SK-N-SH treated with all-trans-retinoic acid at 6 μM for 48 hours (cell line): ENCODE measurements at regions not wholly inside any gene's neighbourhood (a gene's known extent, or its start where the extent isn't known, plus 50 kb on each side); places are given as distances from the start of the nearest gene placed in this dataset.

Experiments used
- ATAC-seq: fragments of 200-7000 bp; cut with Tn5 transposase; 3 replicates; pipeline ENCODE4 v1.9.1; 2020; ENCODE audit warnings: mild to moderate bottlenecking, moderate library complexity
- ARNTL ChIP-seq: fragments of 450-650 bp; formaldehyde crosslinking; IDR thresholded peaks from 2 replicates; pipeline ENCODE4 v1.5.0; 2020; ENCODE audit warnings: low read depth, mild to moderate bottlenecking, moderate library complexity, borderline replicate concordance
- BACH2 ChIP-seq: fragments of 250-450 bp; sonication (Bioruptor Pico); IDR thresholded peaks from 2 replicates; pipeline ENCODE4 v1.9.0; 2021; ENCODE audit warnings: mild to moderate bottlenecking, borderline replicate concordance
- CREB5 ChIP-seq: fragments of 250-450 bp; sonication (Bioruptor Pico); IDR thresholded peaks from 2 replicates; pipeline ENCODE4 v1.5.1; 2020; ENCODE audit warnings: low read depth, mild to moderate bottlenecking, moderate library complexity
- CSDC2 ChIP-seq: fragments of 250-450 bp; sonication (Bioruptor Pico); IDR thresholded peaks from 2 replicates; pipeline ENCODE4 v1.5.0; 2020; ENCODE audit warnings: mild to moderate bottlenecking, moderate library complexity
- ESRRG ChIP-seq: fragments of 250-450 bp; sonication (Bioruptor Pico); IDR thresholded peaks from 2 replicates; pipeline ENCODE4 v1.6.1; 2021; ENCODE audit warnings: mild to moderate bottlenecking
- GLIS3 ChIP-seq: fragments of 250-450 bp; sonication (Bioruptor Pico); IDR thresholded peaks from 2 replicates; pipeline ENCODE4 v1.5.0; 2020; ENCODE audit warnings: mild to moderate bottlenecking, moderate library complexity
- ISL1 ChIP-seq: fragments of 250-450 bp; sonication (Bioruptor Pico); IDR thresholded peaks from 2 replicates; pipeline ENCODE4 v2.1.2; 2022; ENCODE audit warnings: mild to moderate bottlenecking, moderate library complexity
- POU6F1 ChIP-seq: fragments of 250-450 bp; sonication (Bioruptor Pico); IDR thresholded peaks from 2 replicates; pipeline ENCODE4 v1.8.0; 2021; ENCODE audit warnings: low read depth, mild to moderate bottlenecking, moderate library complexity, borderline replicate concordance
- PPARA ChIP-seq: fragments of 250-450 bp; sonication (Bioruptor Pico); IDR thresholded peaks from 2 replicates; pipeline ENCODE4 v1.5.0; 2020; ENCODE audit warnings: mild to moderate bottlenecking, borderline replicate concordance
- SNAI2 ChIP-seq: fragments of 250-450 bp; sonication (Bioruptor Pico); IDR thresholded peaks from 2 replicates; pipeline ENCODE4 v1.5.0; 2020; ENCODE audit warnings: mild to moderate bottlenecking, moderate library complexity
- TCF4 ChIP-seq: fragments of 250-450 bp; sonication (Bioruptor Pico); IDR thresholded peaks from 2 replicates; pipeline ENCODE4 v1.8.0; 2021; ENCODE audit warnings: mild to moderate bottlenecking, moderate library complexity, borderline replicate concordance
- TOX ChIP-seq: fragments of 250-450 bp; sonication (Bioruptor Pico); IDR thresholded peaks from 2 replicates; pipeline ENCODE4 v1.8.0; 2021; ENCODE audit warnings: mild to moderate bottlenecking, moderate library complexity, borderline replicate concordance
- ZC3H10 ChIP-seq: fragments of 250-450 bp; sonication (Bioruptor Pico); IDR thresholded peaks from 2 replicates; pipeline ENCODE4 v1.5.1; 2021; ENCODE audit warnings: mild to moderate bottlenecking, moderate library complexity
- ZFP3 ChIP-seq: fragments of 250-450 bp; sonication (Bioruptor Pico); IDR thresholded peaks from 2 replicates; pipeline ENCODE4 v1.5.0; 2020; ENCODE audit warnings: mild to moderate bottlenecking, moderate library complexity
- ZFP30 ChIP-seq: fragments of 450-650 bp; formaldehyde crosslinking; IDR thresholded peaks from 2 replicates; pipeline ENCODE4 v1.5.0; 2022; ENCODE audit warnings: mild to moderate bottlenecking, moderate library complexity
- ZNF565 ChIP-seq: fragments of 450-650 bp; formaldehyde crosslinking; conservative IDR thresholded peaks from 2 replicates; pipeline ENCODE4 v1.5.0; 2020; ENCODE audit warnings: low read depth, mild to moderate bottlenecking, moderate library complexity
- ZNF70 ChIP-seq: fragments of 450-650 bp; formaldehyde crosslinking; IDR thresholded peaks from 2 replicates; pipeline ENCODE4 v1.5.0; 2020; ENCODE audit warnings: mild to moderate bottlenecking, moderate library complexity
- ZNF8 ChIP-seq: fragments of 450-650 bp; formaldehyde crosslinking; IDR thresholded peaks from 2 replicates; pipeline ENCODE4 v1.5.0; 2020; ENCODE audit warnings: mild to moderate bottlenecking, moderate library complexity
- TF ChIP-seq, protein P1 (sequence below): fragments of 250-450 bp; sonication (Bioruptor Pico); IDR thresholded peaks from 2 replicates; pipeline ENCODE4 v1.5.1; 2021; ENCODE audit warnings: mild to moderate bottlenecking, moderate library complexity
- TF ChIP-seq, protein P2 (sequence below): fragments of 250-450 bp; sonication (Bioruptor Pico); IDR thresholded peaks from 2 replicates; pipeline ENCODE4 v1.8.0; 2020; ENCODE audit warnings: mild to moderate bottlenecking, moderate library complexity, borderline replicate concordance

- no peak for TF ChIP-seq CREB5
- no peak for TF ChIP-seq ISL1 (CRISPR knock-in tag)
- TF ChIP-seq ARNTL (CRISPR knock-in tag): no peak
Measured at GRCh38 chr10:78953113-78953798, 115.5 kb upstream of the ZMIZ1 start (continued).

DNA sequence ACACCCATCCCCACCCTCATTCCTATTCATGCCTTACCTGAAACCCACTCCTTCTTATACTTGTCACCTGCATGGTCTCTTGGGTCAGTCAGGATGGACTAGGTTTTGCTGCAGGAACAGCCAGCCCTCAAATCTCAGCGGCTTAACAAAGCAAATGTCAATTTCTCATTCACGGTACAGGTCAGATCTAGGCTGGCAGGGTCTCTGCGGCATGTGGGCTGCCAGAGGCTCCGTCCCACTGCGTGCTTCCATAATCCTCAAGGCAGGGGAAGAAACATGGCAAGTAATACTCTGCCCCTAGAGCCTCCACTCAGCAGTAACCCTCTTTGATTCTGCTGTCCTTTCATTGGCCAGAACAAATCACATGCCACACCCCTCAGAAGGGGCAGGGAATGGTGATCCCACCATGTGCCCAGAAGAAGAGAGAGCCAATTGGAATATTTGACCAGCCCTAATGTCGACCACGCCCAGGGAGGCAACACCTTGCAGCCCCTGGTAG is 114.9 kb upstream of the ZMIZ1 start:
- no peak for ATAC-seq
- no peak for TF ChIP-seq GLIS3
- TF ChIP-seq ISL1 (CRISPR knock-in tag): no peak
- no peak for TF ChIP-seq ZFP30 (CRISPR knock-in tag)
- TF ChIP-seq PPARA (CRISPR knock-in tag): no peak
- TF ChIP-seq, protein P1, sequence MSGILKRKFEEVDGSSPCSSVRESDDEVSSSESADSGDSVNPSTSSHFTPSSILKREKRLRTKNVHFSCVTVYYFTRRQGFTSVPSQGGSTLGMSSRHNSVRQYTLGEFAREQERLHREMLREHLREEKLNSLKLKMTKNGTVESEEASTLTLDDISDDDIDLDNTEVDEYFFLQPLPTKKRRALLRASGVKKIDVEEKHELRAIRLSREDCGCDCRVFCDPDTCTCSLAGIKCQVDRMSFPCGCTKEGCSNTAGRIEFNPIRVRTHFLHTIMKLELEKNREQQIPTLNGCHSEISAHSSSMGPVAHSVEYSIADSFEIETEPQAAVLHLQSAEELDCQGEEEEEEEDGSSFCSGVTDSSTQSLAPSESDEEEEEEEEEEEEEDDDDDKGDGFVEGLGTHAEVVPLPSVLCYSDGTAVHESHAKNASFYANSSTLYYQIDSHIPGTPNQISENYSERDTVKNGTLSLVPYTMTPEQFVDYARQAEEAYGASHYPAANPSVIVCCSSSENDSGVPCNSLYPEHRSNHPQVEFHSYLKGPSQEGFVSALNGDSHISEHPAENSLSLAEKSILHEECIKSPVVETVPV (CRISPR knock-in tag): no peak
- no peak for TF ChIP-seq ZNF8 (CRISPR knock-in tag)
- TF ChIP-seq TCF4: no peak
- TF ChIP-seq, protein P2, sequence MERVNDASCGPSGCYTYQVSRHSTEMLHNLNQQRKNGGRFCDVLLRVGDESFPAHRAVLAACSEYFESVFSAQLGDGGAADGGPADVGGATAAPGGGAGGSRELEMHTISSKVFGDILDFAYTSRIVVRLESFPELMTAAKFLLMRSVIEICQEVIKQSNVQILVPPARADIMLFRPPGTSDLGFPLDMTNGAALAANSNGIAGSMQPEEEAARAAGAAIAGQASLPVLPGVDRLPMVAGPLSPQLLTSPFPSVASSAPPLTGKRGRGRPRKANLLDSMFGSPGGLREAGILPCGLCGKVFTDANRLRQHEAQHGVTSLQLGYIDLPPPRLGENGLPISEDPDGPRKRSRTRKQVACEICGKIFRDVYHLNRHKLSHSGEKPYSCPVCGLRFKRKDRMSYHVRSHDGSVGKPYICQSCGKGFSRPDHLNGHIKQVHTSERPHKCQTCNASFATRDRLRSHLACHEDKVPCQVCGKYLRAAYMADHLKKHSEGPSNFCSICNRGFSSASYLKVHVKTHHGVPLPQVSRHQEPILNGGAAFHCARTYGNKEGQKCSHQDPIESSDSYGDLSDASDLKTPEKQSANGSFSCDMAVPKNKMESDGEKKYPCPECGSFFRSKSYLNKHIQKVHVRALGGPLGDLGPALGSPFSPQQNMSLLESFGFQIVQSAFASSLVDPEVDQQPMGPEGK (CRISPR knock-in tag): no peak
- no peak for TF ChIP-seq ZC3H10 (CRISPR knock-in tag)
- TF ChIP-seq BACH2 (CRISPR knock-in tag): no peak
- TF ChIP-seq TOX (CRISPR knock-in tag): no peak
- TF ChIP-seq ZNF70: no peak
- TF ChIP-seq POU6F1 (CRISPR knock-in tag): no peak
- no peak for TF ChIP-seq SNAI2
- no peak for TF ChIP-seq ZFP3 (CRISPR knock-in tag)

DNA sequence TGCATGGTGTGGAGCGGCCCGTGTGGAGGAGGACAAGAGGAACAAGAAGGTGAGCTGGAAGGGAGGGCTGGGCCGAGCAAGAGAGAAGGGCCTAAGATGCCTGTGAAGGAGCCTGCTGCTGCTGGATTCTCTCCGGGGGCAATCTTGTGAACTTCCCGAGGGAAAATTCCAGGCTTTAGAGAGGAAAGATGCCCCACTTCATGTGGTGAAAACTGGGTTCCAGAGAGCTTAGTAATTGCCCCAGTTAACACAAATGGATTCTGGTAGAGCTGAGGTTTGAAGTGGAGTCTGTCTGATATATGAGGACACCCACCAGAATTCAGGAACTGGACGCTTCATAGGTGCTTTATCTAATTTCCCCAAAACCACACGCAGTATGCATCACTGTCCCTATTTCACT is 114.1 kb upstream of the ZMIZ1 start:
- no peak for TF ChIP-seq POU6F1 (CRISPR knock-in tag)
- TF ChIP-seq ISL1 (CRISPR knock-in tag): no peak
- no peak for TF ChIP-seq TOX (CRISPR knock-in tag)
- no peak for TF ChIP-seq ZNF8 (CRISPR knock-in tag)
- no peak for TF ChIP-seq ZC3H10 (CRISPR knock-in tag)
- TF ChIP-seq CSDC2 (CRISPR knock-in tag): no peak
- no peak for TF ChIP-seq GLIS3
- TF ChIP-seq ESRRG (CRISPR knock-in tag): no peak
- no peak for TF ChIP-seq ARNTL (CRISPR knock-in tag)
- TF ChIP-seq, protein P2 (CRISPR knock-in tag): no peak
- TF ChIP-seq ZFP3 (CRISPR knock-in tag): no peak
- TF ChIP-seq SNAI2: no peak
- no peak for TF ChIP-seq ZNF565
- TF ChIP-seq ZFP30 (CRISPR knock-in tag): no peak
- TF ChIP-seq ZNF70: no peak
- no peak for ATAC-seq
